ENCODE measurements at regions not wholly inside any gene's neighbourhood (a gene's known extent, or its start where the extent isn't known, plus 50 kb on each side); places are given as distances from the start of the nearest gene placed in this dataset.

DNA sequence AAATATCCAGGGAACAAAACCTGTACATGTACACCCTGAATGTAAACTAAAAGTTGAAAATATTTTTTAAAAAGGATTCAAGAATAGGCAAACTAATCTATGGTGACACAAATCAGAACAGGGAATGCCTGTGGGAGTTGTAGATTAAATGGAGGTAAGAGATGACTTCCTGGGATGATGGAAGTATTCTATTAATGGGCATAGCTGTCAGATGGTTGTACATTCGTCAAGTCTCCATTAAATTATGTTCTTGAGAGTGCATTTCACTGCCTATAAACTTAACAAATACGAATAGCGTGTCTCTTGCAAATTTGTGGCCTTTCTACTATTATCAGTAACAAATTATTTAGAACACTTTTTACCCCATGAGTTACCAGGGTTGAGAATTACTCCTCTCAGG lies 207.0 kb downstream of the HNMT start:
- H3K14ac ChIP-seq (ENCODE audit: low read length in 2 of 2): no peak overlapping the region
- H3K9ac ChIP-seq (ENCODE audit: low read length): no peak overlapping the region
- H3K4ac ChIP-seq (ENCODE audit: low read depth in 1 of 2, low read length in 2 of 2): no peak overlapping the region
- H2BK5ac ChIP-seq (ENCODE audit: low read depth, low read length, poor library complexity, severe bottlenecking): no peak overlapping the region
- no peaks in the 10 kb centered on the region for H3K9me3 ChIP-seq (ENCODE audit: control insufficient read depth, low read length)
- H3K27ac ChIP-seq (ENCODE audit: low read length, poor library complexity, severe bottlenecking): no peak overlapping the region
- H3K4me1 ChIP-seq (ENCODE audit: control insufficient read depth, insufficient read depth, low read depth, low read length): no peaks in the 10 kb centered on the region
- H2BK120ac ChIP-seq (ENCODE audit: low read depth, low read length): no peak overlapping the region
- H3K36me3 ChIP-seq (ENCODE audit: control insufficient read depth in 1 of 2, insufficient read depth in 2 of 2, low read depth in 1 of 2, low read length in 2 of 2): no peaks in the 10 kb centered on the region
- no peak overlapping the region for H3K23ac ChIP-seq (ENCODE audit: low read length in 2 of 2)
- WGBS: 51% methylated on average over 3 of the region's 3 CpGs
- H3K79me1 ChIP-seq (replicated peaks; ENCODE audit: low read length, poor library complexity, severe bottlenecking): no peaks in the 10 kb centered on the region
- no peak overlapping the region for H4K8ac ChIP-seq (ENCODE audit: low read length)
- H2AFZ ChIP-seq (ENCODE audit: low read depth, low read length): no peak overlapping the region
- no peak overlapping the region for H4K91ac ChIP-seq (ENCODE audit: low read length)
- no peak for DNase-seq
- no peak overlapping the region for H2BK12ac ChIP-seq (ENCODE audit: low read length in 2 of 2)
- H2AK5ac ChIP-seq (ENCODE audit: low read length, severe bottlenecking): no peak overlapping the region
- H2BK15ac ChIP-seq (ENCODE audit: low read depth, poor library complexity, severe bottlenecking): no peak overlapping the region
- H3K4me3 ChIP-seq (ENCODE audit: insufficient read depth in 1 of 2, low read depth in 1 of 2, low read length in 2 of 2): no peak overlapping the region
- H3K27me3 ChIP-seq (ENCODE audit: control insufficient read depth in 1 of 2, insufficient read depth in 1 of 2, low read length in 2 of 2): no peaks in the 10 kb centered on the region
- H3K18ac ChIP-seq (ENCODE audit: low read depth in 1 of 2, low read length in 2 of 2): no peak overlapping the region
- H3K4me2 ChIP-seq (ENCODE audit: low read length, poor library complexity, severe bottlenecking): no peak overlapping the region

- no peak overlapping the region for H4K8ac ChIP-seq (ENCODE audit: low read length)
- H4K91ac ChIP-seq (ENCODE audit: low read length): no peak overlapping the region
- H2BK5ac ChIP-seq (ENCODE audit: low read depth, low read length, poor library complexity, severe bottlenecking): no peak overlapping the region
- no peak overlapping the region for H3K14ac ChIP-seq (ENCODE audit: low read length in 2 of 2)
- H3K79me1 ChIP-seq (replicated peaks; ENCODE audit: low read length, poor library complexity, severe bottlenecking): no peaks in the 10 kb centered on the region
- H2BK15ac ChIP-seq (ENCODE audit: low read depth, poor library complexity, severe bottlenecking): no peak overlapping the region
- H2BK12ac ChIP-seq (ENCODE audit: low read length in 2 of 2): no peak overlapping the region
- H3K4me1 ChIP-seq (ENCODE audit: control insufficient read depth, insufficient read depth, low read depth, low read length): no peaks in the 10 kb centered on the region
- no peaks in the 10 kb centered on the region for H3K9me3 ChIP-seq (ENCODE audit: control insufficient read depth, low read length)
- no peaks in the 10 kb centered on the region for H3K36me3 ChIP-seq (ENCODE audit: control insufficient read depth in 1 of 2, insufficient read depth in 2 of 2, low read depth in 1 of 2, low read length in 2 of 2)
- H3K4ac ChIP-seq (ENCODE audit: low read depth in 1 of 2, low read length in 2 of 2): no peak overlapping the region
- H3K23ac ChIP-seq (ENCODE audit: low read length in 2 of 2): no peak overlapping the region
- 86% methylated on average over 2 of the region's 2 CpGs for WGBS
- no peak overlapping the region for H3K27ac ChIP-seq (ENCODE audit: low read length, poor library complexity, severe bottlenecking)
- H3K27me3 ChIP-seq (ENCODE audit: control insufficient read depth in 1 of 2, insufficient read depth in 1 of 2, low read length in 2 of 2): no peaks in the 10 kb centered on the region
- no peak overlapping the region for H3K9ac ChIP-seq (ENCODE audit: low read length)
- no peak overlapping the region for H2AFZ ChIP-seq (ENCODE audit: low read depth, low read length)
- no peak overlapping the region for H3K18ac ChIP-seq (ENCODE audit: low read depth in 1 of 2, low read length in 2 of 2)
- no peak overlapping the region for H2AK5ac ChIP-seq (ENCODE audit: low read length, severe bottlenecking)
- no peak overlapping the region for H2BK120ac ChIP-seq (ENCODE audit: low read depth, low read length)
- no peak overlapping the region for H3K4me3 ChIP-seq (ENCODE audit: insufficient read depth in 1 of 2, low read depth in 1 of 2, low read length in 2 of 2)
- DNase-seq: no peak
- H3K4me2 ChIP-seq (ENCODE audit: low read length, poor library complexity, severe bottlenecking): no peak overlapping the region
These were observed 210.8 kb downstream of the HNMT start for GRCh38 chr2:138175066-138175465.

DNA sequence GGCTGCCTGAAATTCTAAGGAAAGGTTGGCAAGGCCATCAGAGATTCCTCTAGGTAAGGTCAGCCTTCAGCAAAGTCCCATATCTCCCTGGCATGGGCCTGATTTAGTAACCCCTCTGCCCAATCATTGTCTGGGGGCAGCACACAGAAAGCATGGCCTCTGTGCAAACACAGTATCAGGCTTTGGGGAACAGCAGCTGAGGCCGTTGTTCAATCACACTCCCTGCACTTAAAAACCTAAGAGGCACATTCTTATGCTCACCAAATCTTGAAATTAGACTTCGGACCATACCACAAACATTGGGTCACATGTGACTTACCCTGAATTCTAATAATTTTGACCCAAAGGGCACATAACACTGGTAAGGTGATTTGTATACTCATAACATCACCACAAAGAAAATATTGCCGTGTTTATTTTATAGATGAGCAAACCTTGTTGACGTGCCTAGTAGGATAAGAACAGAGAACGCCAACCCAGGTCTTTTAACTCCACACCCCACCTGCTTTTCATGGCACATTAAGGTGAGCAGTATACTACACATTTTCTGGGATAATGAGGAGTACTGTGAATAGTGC lies 212.7 kb downstream of the HNMT start:
- Histone ChIP-seq H3K4ac (ENCODE audit: low read depth in 1 of 2, low read length in 2 of 2) (peak overlapping the region in 1 of 2 experiments; percentile 39), H2BK12ac (ENCODE audit: low read length in 2 of 2) (no peak overlapping the region), H3K4me1 (ENCODE audit: control insufficient read depth, insufficient read depth, low read depth, low read length) (no peaks in the 10 kb centered on the region), H2BK5ac (ENCODE audit: low read depth, low read length, poor library complexity, severe bottlenecking) (no peak overlapping the region), H3K4me2 (ENCODE audit: low read length, poor library complexity, severe bottlenecking) (no peak overlapping the region), H2BK120ac (ENCODE audit: low read depth, low read length) (no peak overlapping the region), H3K9me3 (ENCODE audit: control insufficient read depth, low read length) (no peaks in the 10 kb centered on the region), H3K4me3 (ENCODE audit: insufficient read depth in 1 of 2, low read depth in 1 of 2, low read length in 2 of 2) (no peak overlapping the region), H3K14ac (ENCODE audit: low read length in 2 of 2) (no peak overlapping the region), H3K23ac (ENCODE audit: low read length in 2 of 2) (no peak overlapping the region), H4K91ac (ENCODE audit: low read length) (no peak overlapping the region), H3K27me3 (ENCODE audit: control insufficient read depth in 1 of 2, insufficient read depth in 1 of 2, low read length in 2 of 2) (no peaks in the 10 kb centered on the region), H2AFZ (ENCODE audit: low read depth, low read length) (no peak overlapping the region), H3K18ac (ENCODE audit: low read depth in 1 of 2, low read length in 2 of 2) (no peak overlapping the region), H3K27ac (ENCODE audit: low read length, poor library complexity, severe bottlenecking) (no peak overlapping the region), H4K8ac (ENCODE audit: low read length) (no peak overlapping the region), H3K36me3 (ENCODE audit: control insufficient read depth in 1 of 2, insufficient read depth in 2 of 2, low read depth in 1 of 2, low read length in 2 of 2) (no peaks in the 10 kb centered on the region), H3K79me1 (replicated peaks; ENCODE audit: low read length, poor library complexity, severe bottlenecking) (no peaks in the 10 kb centered on the region), H2BK15ac (ENCODE audit: low read depth, poor library complexity, severe bottlenecking) (no peak overlapping the region), H3K9ac (ENCODE audit: low read length) (no peak overlapping the region), H2AK5ac (ENCODE audit: low read length, severe bottlenecking) (no peak overlapping the region)
- WGBS: 93% methylated on average over 5 of the region's 5 CpGs
- no peak for DNase-seq

- H3K23ac ChIP-seq (ENCODE audit: low read length in 2 of 2): no peak overlapping the region
- no peak overlapping the region for H3K18ac ChIP-seq (ENCODE audit: low read depth in 1 of 2, low read length in 2 of 2)
- H2BK12ac ChIP-seq (ENCODE audit: low read length in 2 of 2): no peak overlapping the region
- no peak overlapping the region for H3K4me3 ChIP-seq (ENCODE audit: insufficient read depth in 1 of 2, low read depth in 1 of 2, low read length in 2 of 2)
- no peak overlapping the region for H3K4me2 ChIP-seq (ENCODE audit: low read length, poor library complexity, severe bottlenecking)
- H3K9ac ChIP-seq (ENCODE audit: low read length): no peak overlapping the region
- no peak overlapping the region for H2AK5ac ChIP-seq (ENCODE audit: low read length, severe bottlenecking)
- H2AFZ ChIP-seq (ENCODE audit: low read depth, low read length): no peak overlapping the region
- WGBS: 56% methylated on average over 1 of the region's 2 CpGs
- H3K4ac ChIP-seq (ENCODE audit: low read depth in 1 of 2, low read length in 2 of 2): no peak overlapping the region
- H2BK15ac ChIP-seq (ENCODE audit: low read depth, poor library complexity, severe bottlenecking): no peak overlapping the region
- H3K36me3 ChIP-seq (ENCODE audit: control insufficient read depth in 1 of 2, insufficient read depth in 2 of 2, low read depth in 1 of 2, low read length in 2 of 2): no peaks in the 10 kb centered on the region
- no peaks in the 10 kb centered on the region for H3K27me3 ChIP-seq (ENCODE audit: control insufficient read depth in 1 of 2, insufficient read depth in 1 of 2, low read length in 2 of 2)
- H3K27ac ChIP-seq (ENCODE audit: low read length, poor library complexity, severe bottlenecking): no peak overlapping the region
- H2BK120ac ChIP-seq (ENCODE audit: low read depth, low read length): no peak overlapping the region
- H3K9me3 ChIP-seq (ENCODE audit: control insufficient read depth, low read length): no peaks in the 10 kb centered on the region
- H2BK5ac ChIP-seq (ENCODE audit: low read depth, low read length, poor library complexity, severe bottlenecking): no peak overlapping the region
- no peaks in the 10 kb centered on the region for H3K4me1 ChIP-seq (ENCODE audit: control insufficient read depth, insufficient read depth, low read depth, low read length)
- no peak overlapping the region for H3K14ac ChIP-seq (ENCODE audit: low read length in 2 of 2)
- H4K8ac ChIP-seq (ENCODE audit: low read length): no peak overlapping the region
- DNase-seq: no peak
- H4K91ac ChIP-seq (ENCODE audit: low read length): no peak overlapping the region
- H3K79me1 ChIP-seq (replicated peaks; ENCODE audit: low read length, poor library complexity, severe bottlenecking): no peaks in the 10 kb centered on the region
These were observed 213.4 kb downstream of the HNMT start for GRCh38 chr2:138177693-138178092.

All from mesenchymal stem cell (in vitro differentiated cells and primary cell).